ENCODE measurements at regions not wholly inside any gene's neighbourhood (a gene's known extent, or its start where the extent isn't known, plus 50 kb on each side); places are given as distances from the start of the nearest gene placed in this dataset.

DNA sequence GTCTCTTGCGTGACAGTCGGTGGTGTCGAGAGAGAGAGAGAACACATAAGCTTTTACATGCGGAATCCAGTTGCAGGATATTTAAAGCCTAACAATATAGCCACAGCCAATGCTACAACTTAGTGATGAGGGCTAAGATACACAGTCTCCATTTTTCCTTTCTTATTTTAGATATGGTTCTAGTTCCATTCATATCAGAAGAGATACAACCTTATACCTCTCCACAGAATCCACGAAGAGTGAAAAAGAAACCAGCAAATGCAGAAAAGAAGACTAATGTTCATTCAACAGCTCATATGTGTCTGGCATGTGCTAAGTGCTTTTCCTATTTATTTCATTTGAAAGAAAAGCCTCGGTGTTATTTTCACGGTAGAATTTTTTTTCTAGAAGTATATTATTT, 249.0 kb upstream of the SLITRK1 start:
- no peak for DNase-seq
- intact Hi-C loops (cut with DNase I) = no loop called here
- Histone ChIP-seq H3K4me3 (no peak overlapping the region), H3K27ac (no peak overlapping the region), H3K27me3 (no peaks in the 10 kb centered on the region), H3K9me3 (no peaks in the 10 kb centered on the region), H3K4me1 (ENCODE audit: insufficient read depth) (no peaks in the 10 kb centered on the region), H3K36me3 (no peaks in the 10 kb centered on the region)
- TF ChIP-seq POLR2A (IDR thresholded peaks at IDR 0.05) = no peak
- TF ChIP-seq, protein P1, sequence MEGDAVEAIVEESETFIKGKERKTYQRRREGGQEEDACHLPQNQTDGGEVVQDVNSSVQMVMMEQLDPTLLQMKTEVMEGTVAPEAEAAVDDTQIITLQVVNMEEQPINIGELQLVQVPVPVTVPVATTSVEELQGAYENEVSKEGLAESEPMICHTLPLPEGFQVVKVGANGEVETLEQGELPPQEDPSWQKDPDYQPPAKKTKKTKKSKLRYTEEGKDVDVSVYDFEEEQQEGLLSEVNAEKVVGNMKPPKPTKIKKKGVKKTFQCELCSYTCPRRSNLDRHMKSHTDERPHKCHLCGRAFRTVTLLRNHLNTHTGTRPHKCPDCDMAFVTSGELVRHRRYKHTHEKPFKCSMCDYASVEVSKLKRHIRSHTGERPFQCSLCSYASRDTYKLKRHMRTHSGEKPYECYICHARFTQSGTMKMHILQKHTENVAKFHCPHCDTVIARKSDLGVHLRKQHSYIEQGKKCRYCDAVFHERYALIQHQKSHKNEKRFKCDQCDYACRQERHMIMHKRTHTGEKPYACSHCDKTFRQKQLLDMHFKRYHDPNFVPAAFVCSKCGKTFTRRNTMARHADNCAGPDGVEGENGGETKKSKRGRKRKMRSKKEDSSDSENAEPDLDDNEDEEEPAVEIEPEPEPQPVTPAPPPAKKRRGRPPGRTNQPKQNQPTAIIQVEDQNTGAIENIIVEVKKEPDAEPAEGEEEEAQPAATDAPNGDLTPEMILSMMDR (IDR thresholded peaks at IDR 0.05) = no peak
- no peak for TF ChIP-seq EP300 (IDR thresholded peaks at IDR 0.05)
- 89 to 92% (median 90%) methylated on average over 7 of the region's 7 CpGs for WGBS, 3 donors

DNA sequence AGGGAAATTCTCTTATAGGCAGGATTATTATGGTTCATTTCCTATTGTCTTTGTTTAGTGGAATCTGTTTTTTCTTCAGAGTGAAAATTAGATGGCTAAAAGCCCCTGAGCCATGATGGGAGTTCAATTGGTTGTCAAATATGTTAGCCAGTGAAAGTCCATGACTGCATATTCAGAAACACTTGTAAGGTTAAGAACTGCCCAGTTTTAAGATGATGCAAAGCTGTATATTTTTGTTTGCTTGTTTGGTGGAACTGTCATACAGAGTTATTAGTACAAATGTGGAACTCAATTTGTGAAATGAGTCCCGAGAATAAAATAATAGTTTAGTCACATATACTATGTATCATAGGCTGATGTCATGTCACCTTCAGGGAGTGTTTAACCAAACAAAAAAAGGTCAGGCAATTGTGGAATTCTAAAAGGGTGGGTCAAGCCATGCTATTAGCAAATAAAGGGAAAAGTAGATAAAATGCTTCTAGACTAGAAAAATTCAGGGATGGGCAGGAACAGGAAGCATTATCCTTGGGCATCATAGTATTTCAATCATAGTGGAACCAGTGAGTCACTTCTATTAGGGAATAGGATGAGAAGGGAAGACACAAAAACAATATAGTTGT, 248.3 kb upstream of the SLITRK1 start:
- WGBS, 3 donors = 67 to 72% (median 67%) methylated on average over 1 of the region's 1 CpG
- intact Hi-C loops (cut with DNase I) = no loop called here
- TF ChIP-seq POLR2A (IDR thresholded peaks at IDR 0.05) = no peak
- no peak for TF ChIP-seq EP300 (IDR thresholded peaks at IDR 0.05)
- TF ChIP-seq, protein P1 (IDR thresholded peaks at IDR 0.05) = no peak
- Histone ChIP-seq H3K4me3 (no peak overlapping the region), H3K27ac (no peak overlapping the region), H3K4me1 (ENCODE audit: insufficient read depth) (no peaks in the 10 kb centered on the region), H3K36me3 (no peaks in the 10 kb centered on the region), H3K27me3 (no peaks in the 10 kb centered on the region), H3K9me3 (no peaks in the 10 kb centered on the region)
- no peak for DNase-seq

DNA sequence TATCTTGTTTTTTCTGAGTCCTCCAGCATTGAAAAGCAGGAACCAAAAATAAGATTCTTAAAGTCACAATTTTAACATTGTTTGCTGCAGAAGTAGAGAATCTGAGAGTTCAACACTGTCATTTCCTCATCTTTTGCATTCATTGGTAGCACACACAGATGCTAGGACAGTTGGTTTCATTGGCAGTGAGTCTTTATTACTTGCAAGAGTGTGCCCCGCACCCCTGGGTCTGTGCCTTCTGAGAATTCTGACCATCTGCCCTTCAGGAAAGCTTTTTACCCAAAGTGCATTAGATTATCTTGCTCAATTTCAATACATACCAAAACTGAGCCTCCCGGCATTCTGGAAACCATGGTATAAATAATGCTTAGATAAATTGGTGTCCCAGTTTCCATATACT, 247.7 kb upstream of the SLITRK1 start:
- Histone ChIP-seq H3K36me3 (no peaks in the 10 kb centered on the region), H3K27me3 (no peaks in the 10 kb centered on the region), H3K27ac (no peak overlapping the region), H3K4me3 (no peak overlapping the region), H3K9me3 (no peaks in the 10 kb centered on the region), H3K4me1 (ENCODE audit: insufficient read depth) (no peaks in the 10 kb centered on the region)
- intact Hi-C loops (cut with DNase I) = no loop called here
- WGBS, 3 donors = 82 to 87% (median 85%) methylated on average over 2 of the region's 2 CpGs
- TF ChIP-seq, protein P1 (IDR thresholded peaks at IDR 0.05) = no peak
- TF ChIP-seq POLR2A (IDR thresholded peaks at IDR 0.05) (no peak), EP300 (IDR thresholded peaks at IDR 0.05) (no peak)
- no peak for DNase-seq

DNA sequence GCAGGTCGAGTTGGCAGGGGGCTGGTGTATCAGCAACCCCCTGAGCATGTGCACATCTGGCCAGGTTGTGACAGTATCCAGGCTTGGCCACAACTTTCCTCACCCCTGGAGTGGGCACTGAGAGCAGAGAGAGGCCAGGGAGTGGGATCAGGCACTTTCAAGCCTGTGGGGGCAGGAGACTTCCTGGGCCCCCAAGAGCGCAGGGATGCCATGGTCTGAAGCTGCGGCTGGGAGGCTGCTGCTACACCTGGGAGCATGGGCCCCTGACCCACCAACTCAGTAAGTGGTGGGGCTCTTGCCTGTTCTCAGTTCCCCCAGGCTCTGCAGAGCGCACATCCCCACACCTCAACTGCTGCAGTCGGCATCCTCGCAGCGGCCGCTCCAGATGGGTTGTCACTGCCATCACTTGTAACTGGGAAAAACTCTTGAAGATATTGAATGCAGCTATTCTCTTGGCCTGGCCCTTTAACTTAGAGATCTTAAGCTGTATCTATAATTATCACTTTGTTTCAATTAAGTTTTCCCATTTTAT, 245.4 kb upstream of the SLITRK1 start:
- 89 to 95% (median 94%) methylated on average over 8 of the region's 8 CpGs for WGBS, 3 donors
- no peak for DNase-seq

More for the DNA sequence above, 245.4 kb upstream of the SLITRK1 start:
- intact Hi-C loops (cut with DNase I) = no loop called here
- no peaks in the 10 kb centered on the region for H3K4me1 ChIP-seq (ENCODE audit: insufficient read depth)
- H3K36me3 ChIP-seq = no peaks in the 10 kb centered on the region
- no peaks in the 10 kb centered on the region for H3K27me3 ChIP-seq
- TF ChIP-seq EP300 (IDR thresholded peaks at IDR 0.05) (no peak), POLR2A (IDR thresholded peaks at IDR 0.05) (no peak)
- TF ChIP-seq, protein P1 (IDR thresholded peaks at IDR 0.05) = no peak
- no peak overlapping the region for H3K27ac ChIP-seq
- no peaks in the 10 kb centered on the region for H3K9me3 ChIP-seq
- H3K4me3 ChIP-seq = no peak overlapping the region
